GM18508 (cell line): ENCODE measurements at regions not wholly inside any gene's neighbourhood (a gene's known extent, or its start where the extent isn't known, plus 50 kb on each side); places are given as distances from the start of the nearest gene placed in this dataset.

Experiments used
- ATAC-seq: cut with Tn5 transposase; IDR thresholded peaks from one replicate; pipeline ENCODE4 v1.9.1; 2021; ENCODE audit warnings: moderate number of reproducible peaks; ENCODE audit not compliant: insufficient read depth, unreplicated experiment

DNA sequence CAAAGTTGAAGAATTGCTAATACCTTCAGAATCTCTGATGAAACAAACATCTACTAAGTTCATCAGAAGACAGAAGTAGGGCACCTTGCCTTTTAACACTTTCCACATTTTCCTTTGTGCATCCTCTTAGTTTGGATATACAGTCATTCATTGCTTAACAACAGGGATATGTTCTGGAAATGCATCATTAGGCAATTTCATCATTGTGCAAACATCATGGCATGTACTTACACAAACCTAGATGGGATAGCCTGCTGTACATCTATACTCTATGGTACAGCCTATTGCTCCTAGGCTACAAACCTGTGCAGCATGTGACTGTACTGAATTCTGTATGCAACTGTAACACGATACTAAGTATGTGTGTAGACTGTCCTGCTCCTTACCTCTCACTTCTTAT, 169.8 kb downstream of the SUCLA2 start:
- ATAC-seq = no peak

GRCh38 chr13:47829690-47830089, 171.4 kb downstream of the SUCLA2 start:
- no peak for ATAC-seq

DNA sequence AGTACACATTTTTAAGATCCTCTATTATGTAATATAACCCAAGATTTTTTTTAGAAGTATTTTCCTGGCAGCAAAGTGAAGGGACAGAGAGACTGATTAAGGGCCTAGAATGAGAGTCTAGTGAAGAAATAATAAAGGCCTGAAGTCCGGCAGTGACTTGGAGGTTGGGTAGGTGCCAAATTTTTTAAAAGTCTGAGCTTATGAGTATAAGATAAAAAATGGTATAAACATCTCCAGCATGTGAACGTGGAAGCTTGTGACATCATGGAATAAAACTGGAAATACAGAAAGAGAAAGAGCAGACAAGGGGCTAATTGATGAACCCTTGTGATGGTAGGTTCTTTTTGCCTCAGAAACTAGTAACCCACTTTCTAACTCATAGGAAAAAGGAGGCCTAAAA, 174.6 kb downstream of the SUCLA2 start:
- ATAC-seq = no peak

DNA sequence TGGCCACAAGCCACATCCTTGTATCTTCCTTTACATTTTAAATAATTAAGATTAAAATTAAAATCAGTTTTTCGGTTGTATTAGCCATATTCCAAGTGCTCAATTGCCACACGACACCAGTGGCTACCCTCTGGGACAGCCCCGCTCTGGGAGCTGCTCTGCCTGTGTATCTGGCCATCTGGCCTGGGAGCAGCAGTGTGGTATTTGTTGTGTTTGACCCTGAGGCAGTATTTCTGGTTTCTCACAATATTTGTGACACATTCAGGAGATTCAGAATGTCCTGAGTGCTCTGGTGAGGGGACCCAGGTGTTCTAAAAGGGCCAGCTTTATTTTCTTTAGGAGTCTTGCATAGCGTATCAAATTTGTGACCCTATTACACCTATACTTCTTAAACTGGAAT, 179.0 kb downstream of the SUCLA2 start:
- no peak for ATAC-seq

GRCh38 chr13:47816831-47817230, 184.2 kb downstream of the SUCLA2 start:
- no peak for ATAC-seq

GRCh38 chr13:47813718-47814117, 187.4 kb downstream of the SUCLA2 start:
- ATAC-seq = no peak

DNA sequence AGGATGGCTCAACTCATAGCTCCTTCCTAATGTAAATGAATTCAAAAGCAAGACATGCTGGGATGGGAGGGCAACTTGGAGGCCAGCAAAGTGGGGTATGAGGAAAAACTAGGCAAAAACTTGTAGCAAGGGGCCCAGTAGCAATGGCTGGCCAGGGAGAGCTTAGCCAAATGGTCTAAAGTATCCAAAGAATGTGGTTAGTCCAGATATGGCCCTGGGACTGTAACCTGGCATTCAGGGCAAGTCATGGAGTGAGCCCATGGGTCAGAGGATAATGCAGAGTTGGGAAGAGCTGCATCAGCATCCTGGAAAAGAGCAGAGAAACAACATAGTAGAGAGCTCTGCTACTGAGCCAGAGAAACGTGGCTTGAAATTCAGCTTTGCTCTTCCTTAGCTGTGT, 191.7 kb downstream of the SUCLA2 start:
- no peak for ATAC-seq

- no peak for ATAC-seq
These were observed 197.9 kb downstream of the SUCLA2 start for GRCh38 chr13:47803131-47803530.

DNA sequence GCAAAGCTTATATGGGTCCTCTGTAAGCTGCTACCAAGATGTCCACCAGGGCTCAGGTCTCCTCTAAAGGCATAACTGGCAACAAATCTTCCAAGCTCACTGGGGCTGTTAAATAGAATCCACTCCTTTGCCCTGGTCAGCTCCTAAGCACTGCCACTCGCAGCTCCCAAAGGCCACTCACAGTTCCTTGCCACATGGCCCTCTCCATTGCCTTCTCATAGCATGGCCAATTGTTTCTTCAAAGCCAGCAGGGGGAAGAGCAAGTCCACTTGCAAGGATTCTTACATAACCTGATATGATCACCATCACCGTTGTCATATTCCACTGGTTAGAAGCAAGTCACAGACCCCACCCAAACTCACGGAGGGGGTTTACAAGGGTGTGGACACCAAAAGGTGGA, 199.5 kb downstream of the SUCLA2 start:
- ATAC-seq = no peak

DNA sequence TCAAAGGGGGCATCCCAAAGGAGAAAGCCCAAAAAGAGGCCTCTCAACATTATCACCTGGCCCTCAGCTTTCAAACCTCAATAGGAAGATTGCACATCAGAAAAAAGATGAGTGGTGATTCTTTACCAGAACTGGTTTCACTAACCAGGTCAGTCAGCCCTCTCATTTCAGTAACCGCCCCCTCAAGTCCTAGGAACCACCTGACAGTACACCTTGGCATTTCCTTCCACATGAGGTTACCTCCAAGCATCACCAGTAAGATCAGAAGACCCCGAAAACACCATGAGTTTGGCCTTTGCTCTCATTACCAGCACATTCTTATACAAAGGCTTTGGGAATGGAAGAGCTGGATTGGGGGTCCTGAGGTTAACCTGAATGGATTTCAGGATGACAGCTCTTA, 200.5 kb downstream of the SUCLA2 start:
- no peak for ATAC-seq

- ATAC-seq = no peak
These were observed 202.2 kb downstream of the SUCLA2 start for GRCh38 chr13:47798906-47799305.

- ATAC-seq = no peak
These were observed 202.9 kb downstream of the SUCLA2 start for GRCh38 chr13:47798194-47798593.

GRCh38 chr13:47796816-47797215, 204.3 kb downstream of the SUCLA2 start:
- no peak for ATAC-seq

DNA sequence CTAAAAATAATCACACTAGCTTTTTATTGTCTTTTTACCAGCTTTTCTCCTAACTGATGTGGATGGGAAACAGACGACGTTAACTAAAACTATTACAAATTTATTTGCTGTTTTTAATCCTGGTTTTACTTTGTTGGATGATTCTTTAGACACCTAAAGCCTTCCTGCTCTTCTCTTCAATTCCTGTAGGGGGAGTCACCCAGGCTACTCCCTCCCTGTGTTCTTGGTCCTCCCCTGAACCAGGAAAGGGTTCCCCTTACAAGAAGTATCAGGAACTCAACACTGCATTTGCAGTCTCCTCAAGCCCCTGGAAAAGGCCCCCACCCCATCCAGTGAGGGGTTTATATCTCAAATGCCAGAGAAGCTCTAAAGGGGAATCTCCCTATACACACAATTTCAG, 206.1 kb downstream of the SUCLA2 start:
- no peak for ATAC-seq

GRCh38 chr13:47790755-47791154, 210.3 kb downstream of the SUCLA2 start:
- ATAC-seq = no peak

DNA sequence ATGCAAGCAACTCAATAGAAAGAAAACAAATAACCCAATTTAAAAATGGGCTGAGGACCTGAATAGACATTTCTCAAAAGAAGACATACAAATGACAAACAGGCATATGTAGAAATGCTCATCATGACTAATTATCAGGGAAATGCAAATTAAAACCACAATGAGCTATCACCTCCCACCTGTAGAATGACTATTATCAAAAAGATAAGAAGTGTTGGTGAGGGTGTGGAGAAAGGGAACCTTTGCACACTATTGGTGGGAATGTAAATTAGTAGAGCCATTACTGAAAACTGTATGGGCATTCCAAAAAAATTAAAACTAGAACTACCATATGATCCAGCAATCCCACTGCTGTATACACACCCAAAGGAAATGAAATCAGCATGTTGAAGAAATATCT, 212.2 kb downstream of the SUCLA2 start:
- ATAC-seq = no peak

DNA sequence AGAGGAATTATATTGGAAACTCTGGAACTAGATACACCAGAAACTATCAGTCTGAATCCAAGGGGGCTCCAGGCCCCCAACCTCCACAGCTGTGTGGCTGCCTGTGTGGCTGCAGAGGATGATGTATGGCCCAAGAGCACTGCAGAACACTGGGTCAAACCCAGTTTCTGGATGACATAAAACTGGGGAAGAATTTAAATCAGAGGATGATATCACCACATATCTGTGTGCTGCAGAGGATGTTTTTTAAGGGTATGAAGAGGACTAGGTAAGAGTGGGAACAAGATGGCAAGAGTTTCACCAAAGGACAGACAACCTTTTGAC, 226.4 kb downstream of the SUCLA2 start:
- no peak for ATAC-seq

- ATAC-seq = no peak
These were observed 236.3 kb downstream of the SUCLA2 start for GRCh38 chr13:47764817-47765216.

DNA sequence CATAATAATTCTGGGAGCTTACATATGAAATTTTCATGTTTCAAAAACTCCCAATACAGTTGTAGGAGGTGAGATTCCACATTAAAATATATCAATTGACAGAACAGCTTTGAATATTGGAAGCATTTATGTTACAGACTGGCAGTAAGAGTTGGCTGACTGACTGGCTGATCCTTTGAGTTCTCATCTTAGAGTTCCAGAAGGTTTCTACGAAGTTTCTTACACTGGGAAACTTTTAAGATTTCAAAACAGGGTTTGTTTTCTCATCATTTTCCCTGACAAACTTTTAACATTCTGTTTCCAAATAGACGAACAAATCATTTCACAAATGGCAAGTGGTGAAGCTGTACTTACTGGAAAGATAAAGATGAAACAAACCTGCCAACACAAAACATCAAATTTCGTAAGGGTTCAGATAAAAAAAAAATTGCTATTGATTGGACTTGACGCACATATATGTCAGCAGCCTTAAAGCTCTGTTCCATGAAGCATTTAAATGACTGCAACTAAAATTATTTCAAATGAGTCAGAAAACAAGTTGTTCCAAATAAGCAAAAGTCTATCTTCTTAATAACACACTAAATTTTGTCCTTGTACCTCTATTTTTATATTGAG, 243.5 kb downstream of the SUCLA2 start:
- ATAC-seq = no peak

- ATAC-seq = no peak
These were observed 253.2 kb downstream of the SUCLA2 start for GRCh38 chr13:47747901-47748300.

DNA sequence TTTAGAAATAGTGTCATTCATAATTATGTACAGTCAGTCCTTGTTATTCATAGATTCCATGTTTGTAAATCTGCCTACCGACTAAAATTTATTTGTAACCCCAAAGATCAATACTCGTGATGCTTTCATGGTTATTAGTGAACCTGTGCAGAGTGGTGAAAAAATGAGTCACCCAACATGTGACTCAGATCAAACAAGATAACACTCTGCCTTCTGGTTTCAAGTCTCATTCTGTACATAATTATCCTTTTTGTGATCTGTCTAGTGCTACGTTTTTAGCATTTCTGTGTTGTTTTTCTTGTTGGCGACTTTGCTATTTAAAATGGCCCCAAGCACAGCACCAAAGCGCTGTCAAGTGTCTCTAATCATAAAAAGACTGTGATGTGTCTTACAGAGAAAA, 274.7 kb downstream of the SUCLA2 start:
- ATAC-seq = no peak

GRCh38 chr13:47723898-47724297, 277.2 kb downstream of the SUCLA2 start:
- ATAC-seq = no peak

DNA sequence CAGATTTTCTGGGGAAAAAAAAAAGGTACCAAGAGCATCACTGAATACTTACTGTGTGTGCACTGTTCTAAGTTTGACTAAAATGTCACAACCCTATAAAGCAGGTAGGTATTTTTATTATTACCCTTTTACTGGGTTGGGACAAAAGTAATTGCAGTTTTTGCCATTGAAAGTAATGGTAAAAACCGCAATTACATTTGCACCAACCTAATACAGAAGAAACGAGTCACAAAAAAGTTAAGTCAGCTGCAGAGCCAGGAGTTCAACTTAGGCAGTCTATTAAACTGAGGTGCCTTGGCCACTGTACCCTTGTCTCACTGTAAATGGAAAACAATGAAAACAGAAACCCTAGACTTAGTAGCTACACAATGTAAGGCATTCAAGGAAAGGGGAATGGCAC, 281.9 kb downstream of the SUCLA2 start:
- ATAC-seq = no peak
